Stimulated activated CD4-positive, alpha-beta T cell treated with anti-CD3 and anti-CD28 coated beads, Interleukin-2, amount 100 ng/mL, for 4 hours (primary cell): ENCODE measurements at regions not wholly inside any gene's neighbourhood (a gene's known extent, or its start where the extent isn't known, plus 50 kb on each side); places are given as distances from the start of the nearest gene placed in this dataset.

Source experiments
- DNase-seq: peaks from one replicate; pipeline ENCODE4 v3.0.0-alpha.2; 2020; ENCODE audit warnings: low read depth

- no peak for DNase-seq
These were observed 62.0 kb downstream of the SUCNR1 start for GRCh38 chr3:151935446-151935845.

- no peak for DNase-seq
These were observed 67.0 kb downstream of the SUCNR1 start for GRCh38 chr3:151940481-151940880.

- no peak for DNase-seq
These were observed 70.1 kb downstream of the SUCNR1 start for GRCh38 chr3:151943539-151943938.

- DNase-seq = no peak
These were observed 70.9 kb downstream of the SUCNR1 start for GRCh38 chr3:151944356-151944755.

GRCh38 chr3:151946606-151947005 is 73.2 kb downstream of the SUCNR1 start:
- no peak for DNase-seq

GRCh38 chr3:151949706-151950105 is 76.3 kb downstream of the SUCNR1 start:
- DNase-seq = no peak

- no peak for DNase-seq
These were observed 81.9 kb downstream of the SUCNR1 start for GRCh38 chr3:151955356-151955755.

- no peak for DNase-seq
These were observed 87.6 kb downstream of the SUCNR1 start for GRCh38 chr3:151960961-151961580.

- DNase-seq = no peak
These were observed 88.9 kb downstream of the SUCNR1 start for GRCh38 chr3:151962352-151962751.

- DNase-seq = no peak
These were observed 89.5 kb downstream of the SUCNR1 start for GRCh38 chr3:151962912-151963311.

GRCh38 chr3:151964743-151965142 is 91.3 kb downstream of the SUCNR1 start:
- no peak for DNase-seq

- no peak for DNase-seq
These were observed 95.7 kb downstream of the SUCNR1 start for GRCh38 chr3:151969026-151969642.

- DNase-seq = no peak
These were observed 98.6 kb downstream of the SUCNR1 start for GRCh38 chr3:151971814-151972579.

- no peak for DNase-seq
These were observed 100.6 kb downstream of the SUCNR1 start for GRCh38 chr3:151974067-151974466.

GRCh38 chr3:151976211-151977050 is 103.0 kb downstream of the SUCNR1 start:
- no peak for DNase-seq

- no peak for DNase-seq
These were observed 106.5 kb downstream of the SUCNR1 start for GRCh38 chr3:151979906-151980305.

GRCh38 chr3:151983538-151983937 is 110.1 kb downstream of the SUCNR1 start:
- DNase-seq = no peak

- DNase-seq = no peak
These were observed 112.5 kb downstream of the SUCNR1 start for GRCh38 chr3:151985787-151986430.

GRCh38 chr3:151987893-151988292 is 114.5 kb downstream of the SUCNR1 start:
- DNase-seq = no peak

- no peak for DNase-seq
These were observed 116.2 kb downstream of the SUCNR1 start for GRCh38 chr3:151989621-151990020.

GRCh38 chr3:151990696-151991376 is 117.4 kb downstream of the SUCNR1 start:
- no peak for DNase-seq
